ENCODE measurements at regions not wholly inside any gene's neighbourhood (a gene's known extent, or its start where the extent isn't known, plus 50 kb on each side); places are given as distances from the start of the nearest gene placed in this dataset.

- Histone ChIP-seq H3K36me3 (ENCODE audit: control insufficient read depth, insufficient read depth, low read length) (peaks cover 13% of the 10 kb centered on the region), H3K4me1 (ENCODE audit: control insufficient read depth, insufficient read depth, low read length) (peaks cover 4% of the 10 kb centered on the region), H3K9ac (ENCODE audit: extremely low read depth, low read length, poor library complexity, severe bottlenecking) (no peak overlapping the region), H3K4me3 (ENCODE audit: low read length) (no peak overlapping the region), H3K27ac (ENCODE audit: low read depth, low read length) (no peak overlapping the region), H3K27me3 (ENCODE audit: control insufficient read depth, insufficient read depth, low read length, poor library complexity, severe bottlenecking) (no peaks in the 10 kb centered on the region), H3K9me3 (ENCODE audit: control insufficient read depth, low read length) (no peaks in the 10 kb centered on the region)
- no peak overlapping the region for H3K27ac Mint-ChIP-seq
- no peaks in the 10 kb centered on the region for H3K27me3 Mint-ChIP-seq (ENCODE audit: insufficient read depth)
- 95 to 99% methylated on average over 15 to 22 of the region's 22 CpGs for WGBS, 2 experiments (ENCODE audit: insufficient coverage in 1 of 2, insufficient read length in 1 of 2)
- H3K9me3 Mint-ChIP-seq, result no peaks in the 10 kb centered on the region
- no peak for TF ChIP-seq CTCF (conservative IDR thresholded peaks at IDR 0.05)
- no peak overlapping the region for H3K4me3 Mint-ChIP-seq
- peaks cover 12% of the 10 kb centered on the region for H3K4me1 Mint-ChIP-seq
- H3K36me3 Mint-ChIP-seq (ENCODE audit: low read depth), result peaks cover 25% of the 10 kb centered on the region
- no peak for DNase-seq
Measured at GRCh38 chr12:124433147-124433874, 134.1 kb downstream of the NCOR2 start.

GRCh38 chr12:124432376-124432775 lies 135.0 kb downstream of the NCOR2 start:
- H3K36me3 ChIP-seq (ENCODE audit: control insufficient read depth, insufficient read depth, low read length), result peaks cover 13% of the 10 kb centered on the region
- Mint-ChIP-seq H3K4me3 (no peak overlapping the region), H3K9me3 (no peaks in the 10 kb centered on the region), H3K36me3 (ENCODE audit: low read depth) (peaks cover 28% of the 10 kb centered on the region), H3K27ac (peak overlapping the region; percentile 26), H3K27me3 (ENCODE audit: insufficient read depth) (no peaks in the 10 kb centered on the region), H3K4me1 (peaks cover 12% of the 10 kb centered on the region)
- peak overlapping the region; percentile 12 for H3K27ac ChIP-seq (ENCODE audit: low read depth, low read length)
- no peak overlapping the region for H3K4me3 ChIP-seq (ENCODE audit: low read length)
- DNase-seq, result no peak
- no peaks in the 10 kb centered on the region for H3K9me3 ChIP-seq (ENCODE audit: control insufficient read depth, low read length)
- TF ChIP-seq CTCF (conservative IDR thresholded peaks at IDR 0.05), result no peak
- H3K27me3 ChIP-seq (ENCODE audit: control insufficient read depth, insufficient read depth, low read length, poor library complexity, severe bottlenecking), result no peaks in the 10 kb centered on the region
- no peak overlapping the region for H3K9ac ChIP-seq (ENCODE audit: extremely low read depth, low read length, poor library complexity, severe bottlenecking)
- peaks cover 4% of the 10 kb centered on the region for H3K4me1 ChIP-seq (ENCODE audit: control insufficient read depth, insufficient read depth, low read length)
- 98 to 100% methylated on average over 4 to 8 of the region's 8 CpGs for WGBS, 2 experiments (ENCODE audit: insufficient coverage in 1 of 2, insufficient read length in 1 of 2)

- WGBS, 2 experiments (ENCODE audit: insufficient coverage in 1 of 2, insufficient read length in 1 of 2), result 93 to 96% methylated on average over 6 to 8 of the region's 8 CpGs
- H3K27me3 ChIP-seq (ENCODE audit: control insufficient read depth, insufficient read depth, low read length, poor library complexity, severe bottlenecking), result no peaks in the 10 kb centered on the region
- DNase-seq, result no peak
- Mint-ChIP-seq H3K27ac (peak overlapping the region; percentile 11), H3K36me3 (ENCODE audit: low read depth) (peaks cover 28% of the 10 kb centered on the region), H3K4me1 (peaks cover 12% of the 10 kb centered on the region), H3K9me3 (no peaks in the 10 kb centered on the region), H3K27me3 (ENCODE audit: insufficient read depth) (no peaks in the 10 kb centered on the region), H3K4me3 (no peak overlapping the region)
- H3K27ac ChIP-seq (ENCODE audit: low read depth, low read length), result peak overlapping the region; percentile 12
- H3K4me1 ChIP-seq (ENCODE audit: control insufficient read depth, insufficient read depth, low read length), result peaks cover 4% of the 10 kb centered on the region
- no peak overlapping the region for H3K4me3 ChIP-seq (ENCODE audit: low read length)
- H3K9ac ChIP-seq (ENCODE audit: extremely low read depth, low read length, poor library complexity, severe bottlenecking), result no peak overlapping the region
- H3K9me3 ChIP-seq (ENCODE audit: control insufficient read depth, low read length), result no peaks in the 10 kb centered on the region
- no peak for TF ChIP-seq CTCF (conservative IDR thresholded peaks at IDR 0.05)
- peaks cover 13% of the 10 kb centered on the region for H3K36me3 ChIP-seq (ENCODE audit: control insufficient read depth, insufficient read depth, low read length)
Measured at GRCh38 chr12:124431971-124432370, 135.4 kb downstream of the NCOR2 start.

Data from endodermal cell (in vitro differentiated cells).